ENCODE measurements at regions not wholly inside any gene's neighbourhood (a gene's known extent, or its start where the extent isn't known, plus 50 kb on each side); places are given as distances from the start of the nearest gene placed in this dataset.

- TF ChIP-seq CTCF (IDR thresholded peaks at IDR 0.05 in 2 of 3, conservative IDR thresholded peaks at IDR 0.05 in 1 of 3; ENCODE audit: control insufficient read depth in 2 of 3, extremely low read depth in 1 of 3, insufficient read depth in 1 of 3, low read depth in 3 of 3, low read length in 3 of 3) (no peak), ZNF592 (IDR thresholded peaks at IDR 0.05) (no peak), RELA (IDR thresholded peaks at IDR 0.05; ENCODE audit: borderline replicate concordance, partially characterized antibody) (no peak), IRF4 (IDR thresholded peaks at IDR 0.05; ENCODE audit: low read depth, low read length) (no peak), E4F1 (IDR thresholded peaks at IDR 0.05; ENCODE audit: borderline replicate concordance, partially characterized antibody) (no peak), ZBTB33 (IDR thresholded peaks at IDR 0.05) (no peak)
Observed at GRCh38 chr11:119829402-119829801, 100.4 kb upstream of the NECTIN1 start (continued).
